Tibial artery (tissue), 4 donors: ENCODE measurements at regions not wholly inside any gene's neighbourhood (a gene's known extent, or its start where the extent isn't known, plus 50 kb on each side); places are given as distances from the start of the nearest gene placed in this dataset.

ENCODE experiments used
- DNase-seq, 2 donors: peaks; one replicate each; pipeline ENCODE4 v3.0.0-alpha.2; 2019
- H3K27ac ChIP-seq, 2 donors: fragments of 200-600 bp; sonication (generic) in 1 of 2; 1 replicate in 1 of 2; 2 replicates in 1 of 2; pipeline ENCODE4 v1.5.1; 2018 to 2019; ENCODE audit warnings: mild to moderate bottlenecking in 1 of 2
- H3K27me3 ChIP-seq, 2 donors: fragments of 200-600 bp; sonication (generic) in 1 of 2; one replicate each; pipeline versions ENCODE4 v1.5.1 to v1.6.0; 2016 to 2019
- H3K36me3 ChIP-seq, 3 donors: fragments of 200-600 bp; sonication (generic) in 2 of 3; one replicate each; pipeline ENCODE4 v1.5.1; 2016 to 2019; ENCODE audit warnings: mild to moderate bottlenecking in 2 of 3
- H3K4me1 ChIP-seq, 4 donors: fragments of 200-600 bp; sonication (generic) in 2 of 4; 1 replicate in 3 of 4; 2 replicates in 1 of 4; pipeline ENCODE4 v1.5.1; 2016 to 2019
- H3K4me3 ChIP-seq, 2 donors: fragments of 200-600 bp; sonication (generic) in 1 of 2; 1 replicate in 1 of 2; 2 replicates in 1 of 2; pipeline ENCODE4 v1.5.1; 2018 to 2019; ENCODE audit warnings: mild to moderate bottlenecking in 2 of 2
- H3K9me3 ChIP-seq, 3 donors: fragments of 200-600 bp; sonication (generic) in 1 of 3; one replicate each; pipeline ENCODE4 v1.5.1; 2016 to 2019
- intact Hi-C: fragments of 100-400 bp; cut with DNase I; formaldehyde crosslinking; loops from one replicate; pipeline ENCODE4 v1.15.0; 2023; ENCODE audit warnings: low total_unique reads
- TF ChIP-seq, protein P1 (sequence below), 2 experiments: fragments of 200-600 bp in 1 of 2; fragments of 450-650 bp in 1 of 2; IDR thresholded peaks; one replicate each; pipeline ENCODE4 v1.5.1; 2017 to 2019; ENCODE audit warnings: antibody characterized with exemption in 2 of 2, mild to moderate bottlenecking in 1 of 2, moderate library complexity in 1 of 2

DNA sequence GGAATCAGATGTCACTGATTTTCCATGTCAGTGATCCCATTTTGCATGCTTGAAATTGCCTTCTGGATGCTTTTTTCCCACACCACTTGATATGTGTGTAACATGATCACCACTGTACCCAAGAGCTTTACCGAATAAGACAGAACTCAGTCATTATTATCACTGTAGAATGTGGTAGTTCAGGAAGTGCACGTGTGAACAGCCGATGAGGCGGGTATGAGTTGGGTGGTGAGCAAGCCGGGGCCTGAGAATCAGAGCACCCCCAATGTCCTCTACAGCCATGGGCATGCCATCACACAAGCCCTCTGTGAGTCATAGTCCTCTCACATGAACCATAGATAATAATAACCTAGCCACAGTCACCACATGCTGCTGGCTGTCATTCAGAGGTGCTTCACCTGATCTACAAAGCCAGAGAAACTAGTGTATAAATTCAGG is 470.8 kb downstream of the SOX2 start:
- Histone ChIP-seq H3K4me1 (no peaks in the 10 kb centered on the region), H3K9me3 (no peaks in the 10 kb centered on the region), H3K27me3 (no peaks in the 10 kb centered on the region), H3K4me3 (no peak overlapping the region), H3K36me3 (no peaks in the 10 kb centered on the region), H3K27ac (no peak overlapping the region)
- TF ChIP-seq, protein P1, sequence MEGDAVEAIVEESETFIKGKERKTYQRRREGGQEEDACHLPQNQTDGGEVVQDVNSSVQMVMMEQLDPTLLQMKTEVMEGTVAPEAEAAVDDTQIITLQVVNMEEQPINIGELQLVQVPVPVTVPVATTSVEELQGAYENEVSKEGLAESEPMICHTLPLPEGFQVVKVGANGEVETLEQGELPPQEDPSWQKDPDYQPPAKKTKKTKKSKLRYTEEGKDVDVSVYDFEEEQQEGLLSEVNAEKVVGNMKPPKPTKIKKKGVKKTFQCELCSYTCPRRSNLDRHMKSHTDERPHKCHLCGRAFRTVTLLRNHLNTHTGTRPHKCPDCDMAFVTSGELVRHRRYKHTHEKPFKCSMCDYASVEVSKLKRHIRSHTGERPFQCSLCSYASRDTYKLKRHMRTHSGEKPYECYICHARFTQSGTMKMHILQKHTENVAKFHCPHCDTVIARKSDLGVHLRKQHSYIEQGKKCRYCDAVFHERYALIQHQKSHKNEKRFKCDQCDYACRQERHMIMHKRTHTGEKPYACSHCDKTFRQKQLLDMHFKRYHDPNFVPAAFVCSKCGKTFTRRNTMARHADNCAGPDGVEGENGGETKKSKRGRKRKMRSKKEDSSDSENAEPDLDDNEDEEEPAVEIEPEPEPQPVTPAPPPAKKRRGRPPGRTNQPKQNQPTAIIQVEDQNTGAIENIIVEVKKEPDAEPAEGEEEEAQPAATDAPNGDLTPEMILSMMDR (IDR thresholded peaks at IDR 0.05), result no peak
- intact Hi-C loops, result no loop called here
- DNase-seq, result no peak

DNA sequence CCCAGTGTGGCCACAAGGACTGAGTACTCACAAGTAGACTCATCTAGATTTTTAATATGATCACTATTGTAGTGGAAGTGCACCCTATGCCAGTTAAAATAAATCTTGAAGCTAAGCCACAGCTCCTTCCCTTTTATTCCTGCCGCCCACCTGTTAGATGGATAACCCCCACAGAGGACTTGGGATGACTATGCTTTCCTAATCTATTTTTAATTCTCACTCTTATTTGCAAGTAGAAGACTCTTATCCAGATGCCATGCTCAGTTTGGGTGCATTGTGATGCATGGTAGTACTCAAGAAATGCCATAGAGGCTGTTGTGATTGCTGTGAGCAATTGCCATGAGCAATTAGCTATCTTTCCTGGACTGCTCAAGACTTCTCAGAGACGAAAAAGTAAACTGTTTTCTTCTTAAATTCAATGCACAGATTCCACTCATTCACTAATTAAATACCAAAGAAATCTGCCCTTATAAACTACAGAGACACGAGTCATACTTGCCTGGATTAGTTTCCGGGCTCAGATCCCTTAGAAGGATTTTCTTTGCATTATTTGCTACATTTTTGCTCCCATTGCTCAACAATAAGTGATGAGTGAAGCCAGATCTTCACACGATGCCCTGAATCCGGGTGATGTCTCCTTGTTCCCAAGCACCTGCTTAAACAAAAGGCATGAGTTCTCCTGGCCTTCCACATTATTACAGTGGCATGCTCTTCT is 472.1 kb downstream of the SOX2 start:
- TF ChIP-seq, protein P1 (IDR thresholded peaks at IDR 0.05), result no peak
- intact Hi-C loops, result no loop called here

DNA sequence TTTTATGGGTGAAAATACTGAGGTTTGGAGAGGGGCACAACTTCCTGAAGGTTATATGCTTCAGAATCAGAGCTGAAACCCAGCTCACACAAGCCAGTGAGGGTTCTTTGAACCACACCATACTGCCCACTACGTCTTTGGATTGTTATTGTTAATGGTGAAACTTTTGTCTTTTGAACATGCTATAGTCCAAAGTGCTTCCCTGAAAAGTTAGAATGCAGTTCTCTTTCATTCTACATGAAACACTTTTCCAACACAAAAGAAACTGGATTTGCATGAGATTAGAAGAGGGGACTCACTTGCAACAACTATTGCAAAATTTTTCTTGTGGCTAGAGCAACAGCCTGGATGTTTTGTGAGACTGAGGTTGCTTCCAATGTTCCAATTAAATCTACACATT is 473.6 kb downstream of the SOX2 start:
- Histone ChIP-seq H3K4me3 (no peak overlapping the region), H3K4me1 (no peaks in the 10 kb centered on the region), H3K9me3 (no peaks in the 10 kb centered on the region), H3K27me3 (no peaks in the 10 kb centered on the region), H3K27ac (no peak overlapping the region), H3K36me3 (no peaks in the 10 kb centered on the region)
- TF ChIP-seq, protein P1 (IDR thresholded peaks at IDR 0.05), result no peak
- DNase-seq, result no peak
- intact Hi-C loops, result no loop called here

More for the DNA sequence above, 472.1 kb downstream of the SOX2 start:
- H3K4me1 ChIP-seq, result no peaks in the 10 kb centered on the region
- no peaks in the 10 kb centered on the region for H3K9me3 ChIP-seq
- no peak overlapping the region for H3K27ac ChIP-seq
- H3K36me3 ChIP-seq, result no peaks in the 10 kb centered on the region
- no peak overlapping the region for H3K4me3 ChIP-seq
- no peaks in the 10 kb centered on the region for H3K27me3 ChIP-seq
- DNase-seq, result no peak

DNA sequence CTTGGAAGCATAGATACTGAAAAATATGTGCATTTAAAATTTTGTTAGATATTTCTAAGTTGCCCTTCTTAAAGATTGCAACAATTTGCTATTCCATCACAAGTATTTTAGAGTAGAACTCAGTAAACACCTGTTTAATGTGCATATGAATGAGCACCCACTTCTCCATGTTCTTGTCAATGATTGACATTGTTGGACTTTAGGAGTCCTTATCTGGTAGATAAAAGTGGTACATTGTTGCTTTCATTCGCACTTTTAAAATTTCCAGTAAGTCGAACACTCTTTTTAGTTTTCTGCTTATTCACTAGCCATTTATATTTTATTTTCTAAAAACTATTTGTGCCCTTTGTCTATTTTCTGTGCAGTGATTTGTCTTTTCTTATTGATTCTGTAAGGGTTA is 478.3 kb downstream of the SOX2 start:
- Histone ChIP-seq H3K9me3 (no peaks in the 10 kb centered on the region), H3K4me1 (no peaks in the 10 kb centered on the region), H3K27ac (no peak overlapping the region), H3K36me3 (no peaks in the 10 kb centered on the region), H3K4me3 (no peak overlapping the region), H3K27me3 (no peaks in the 10 kb centered on the region)
- intact Hi-C loops, result no loop called here
- TF ChIP-seq, protein P1 (IDR thresholded peaks at IDR 0.05), result no peak
- DNase-seq, result no peak

DNA sequence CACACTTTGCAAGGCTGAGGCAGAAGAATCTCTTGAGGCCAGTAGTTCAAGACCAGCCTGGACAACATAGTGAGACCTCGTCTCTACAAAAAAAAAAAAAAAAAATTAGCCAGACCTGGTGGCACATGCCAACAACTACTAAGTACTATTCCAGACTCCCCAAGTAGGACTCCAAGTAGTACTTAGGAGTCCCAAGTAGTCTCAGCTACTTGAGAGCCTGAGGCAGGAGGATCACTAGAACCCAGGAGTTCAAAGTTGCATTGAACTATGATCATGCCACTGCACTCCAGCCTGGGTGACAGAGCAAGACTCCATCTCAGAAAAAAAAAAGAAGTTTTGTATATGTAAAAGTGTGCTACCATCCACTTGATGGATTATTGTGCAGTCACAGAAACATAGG is 486.6 kb downstream of the SOX2 start:
- H3K27ac ChIP-seq, result no peak overlapping the region
- intact Hi-C loops, result no loop called here
- no peaks in the 10 kb centered on the region for H3K4me1 ChIP-seq
- H3K27me3 ChIP-seq, result no peaks in the 10 kb centered on the region
- H3K36me3 ChIP-seq, result no peaks in the 10 kb centered on the region
- H3K9me3 ChIP-seq, result no peaks in the 10 kb centered on the region
- TF ChIP-seq, protein P1 (IDR thresholded peaks at IDR 0.05), result no peak
- DNase-seq, result no peak
- no peak overlapping the region for H3K4me3 ChIP-seq
